ENCODE measurements at regions not wholly inside any gene's neighbourhood (a gene's known extent, or its start where the extent isn't known, plus 50 kb on each side); places are given as distances from the start of the nearest gene placed in this dataset.

GRCh38 chr9:26339796-26340195, 552.8 kb downstream of the CAAP1 start:
- DNase-seq (ENCODE audit: extremely low read depth, low read depth) = no peak
- H3K4me3 ChIP-seq (replicated peaks; ENCODE audit: low read depth, low read length) = no peak overlapping the region
- TF ChIP-seq CTCF (IDR thresholded peaks at IDR 0.05; ENCODE audit: low read depth, low read length, missing control alignments) = no peak

- no peak overlapping the region for H3K4me3 ChIP-seq (replicated peaks; ENCODE audit: low read depth, low read length)
- no peak for TF ChIP-seq CTCF (IDR thresholded peaks at IDR 0.05; ENCODE audit: low read depth, low read length, missing control alignments)
- no peak for DNase-seq (ENCODE audit: extremely low read depth, low read depth)
Measured at GRCh38 chr9:26335116-26335515, 557.5 kb downstream of the CAAP1 start.

GRCh38 chr9:26334706-26335105, 557.9 kb downstream of the CAAP1 start:
- DNase-seq (ENCODE audit: extremely low read depth, low read depth) = no peak

GRCh38 chr9:26331223-26331622, 561.4 kb downstream of the CAAP1 start:
- TF ChIP-seq CTCF (IDR thresholded peaks at IDR 0.05; ENCODE audit: low read depth, low read length, missing control alignments) = no peak
- no peak for DNase-seq (ENCODE audit: extremely low read depth, low read depth)
- no peak overlapping the region for H3K4me3 ChIP-seq (replicated peaks; ENCODE audit: low read depth, low read length)

More at GRCh38 chr9:26334706-26335105, 557.9 kb downstream of the CAAP1 start:
- TF ChIP-seq CTCF (IDR thresholded peaks at IDR 0.05; ENCODE audit: low read depth, low read length, missing control alignments) = no peak
- H3K4me3 ChIP-seq (replicated peaks; ENCODE audit: low read depth, low read length) = no peak overlapping the region

GRCh38 chr9:26329974-26330373, 562.6 kb downstream of the CAAP1 start:
- no peak overlapping the region for H3K4me3 ChIP-seq (replicated peaks; ENCODE audit: low read depth, low read length)
- TF ChIP-seq CTCF (IDR thresholded peaks at IDR 0.05; ENCODE audit: low read depth, low read length, missing control alignments) = no peak
- DNase-seq (ENCODE audit: extremely low read depth, low read depth) = no peak

- H3K4me3 ChIP-seq (replicated peaks; ENCODE audit: low read depth, low read length) = no peak overlapping the region
- peak; percentile 44 for DNase-seq (ENCODE audit: extremely low read depth, low read depth)
- peak; percentile 75 for TF ChIP-seq CTCF (IDR thresholded peaks at IDR 0.05; ENCODE audit: low read depth, low read length, missing control alignments)
Measured at GRCh38 chr9:26326563-26326962, 566.0 kb downstream of the CAAP1 start.

GRCh38 chr9:26325444-26325829, 567.2 kb downstream of the CAAP1 start:
- no peak for DNase-seq (ENCODE audit: extremely low read depth, low read depth)
- no peak overlapping the region for H3K4me3 ChIP-seq (replicated peaks; ENCODE audit: low read depth, low read length)
- TF ChIP-seq CTCF (IDR thresholded peaks at IDR 0.05; ENCODE audit: low read depth, low read length, missing control alignments) = no peak

All from HFF-Myc (cell line).